ENCODE measurements at regions not wholly inside any gene's neighbourhood (a gene's known extent, or its start where the extent isn't known, plus 50 kb on each side); places are given as distances from the start of the nearest gene placed in this dataset.
A peak's percentile ranks its signal among the peaks of the same experiment; 100 is the strongest.

- no peak for DNase-seq
Measured at GRCh38 chr15:39365873-39366272, 215.0 kb upstream of the THBS1 start.

DNA sequence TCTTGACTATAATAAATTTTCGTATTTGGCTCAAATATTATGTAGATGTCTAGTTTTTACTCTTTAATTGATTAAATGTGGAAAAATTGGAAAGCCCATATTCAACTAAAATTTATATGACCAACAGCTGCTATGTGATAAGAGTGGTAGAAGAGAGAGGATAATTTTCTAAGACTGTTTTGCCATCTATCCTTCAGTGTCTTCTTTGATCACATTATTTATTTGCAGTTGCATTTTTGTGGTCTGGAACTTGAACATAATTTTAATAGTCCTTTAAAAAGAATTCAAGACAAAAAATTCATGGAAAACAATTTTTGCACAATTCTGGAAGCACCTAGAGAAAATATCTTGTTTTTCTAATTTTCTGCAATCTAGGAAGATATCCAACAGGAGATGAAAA is 213.3 kb upstream of the THBS1 start:
- no peak for DNase-seq

- DNase-seq = no peak
Measured at GRCh38 chr15:39369768-39370167, 211.1 kb upstream of the THBS1 start.

GRCh38 chr15:39376371-39376909 is 204.4 kb upstream of the THBS1 start:
- DNase-seq = no peak

- no peak for DNase-seq
Measured at GRCh38 chr15:39381517-39381916, 199.4 kb upstream of the THBS1 start.

- DNase-seq = no peak
Measured at GRCh38 chr15:39388118-39388517, 192.8 kb upstream of the THBS1 start.

GRCh38 chr15:39391230-39391629 is 189.6 kb upstream of the THBS1 start:
- DNase-seq = peak; percentile 15

DNA sequence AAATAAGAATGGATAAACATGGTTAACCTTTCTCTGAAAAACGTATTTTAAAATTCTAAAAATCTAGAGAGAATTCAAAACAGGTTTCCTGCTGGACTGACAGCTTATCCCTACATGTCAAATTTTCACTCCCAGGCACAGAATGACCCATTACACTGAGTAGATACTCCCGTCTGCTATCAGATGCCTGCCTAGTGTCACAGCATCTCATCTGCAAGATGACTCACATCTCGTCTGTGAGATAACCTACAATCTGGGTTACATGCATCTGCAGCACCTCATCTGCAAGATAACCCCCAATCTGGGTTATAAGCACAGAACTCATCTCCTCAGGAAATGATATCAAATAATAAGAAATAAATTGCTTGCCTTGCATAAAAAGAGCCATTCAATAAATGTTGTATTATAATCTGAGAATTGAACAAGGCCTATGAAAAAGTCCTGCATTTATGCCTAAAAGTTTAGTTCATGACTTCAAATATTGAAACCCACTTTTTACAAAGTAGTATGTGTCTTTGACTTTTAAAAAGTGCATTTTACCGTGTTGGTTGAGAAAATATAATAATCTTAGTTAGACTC is 188.3 kb upstream of the THBS1 start:
- DNase-seq = no peak

DNA sequence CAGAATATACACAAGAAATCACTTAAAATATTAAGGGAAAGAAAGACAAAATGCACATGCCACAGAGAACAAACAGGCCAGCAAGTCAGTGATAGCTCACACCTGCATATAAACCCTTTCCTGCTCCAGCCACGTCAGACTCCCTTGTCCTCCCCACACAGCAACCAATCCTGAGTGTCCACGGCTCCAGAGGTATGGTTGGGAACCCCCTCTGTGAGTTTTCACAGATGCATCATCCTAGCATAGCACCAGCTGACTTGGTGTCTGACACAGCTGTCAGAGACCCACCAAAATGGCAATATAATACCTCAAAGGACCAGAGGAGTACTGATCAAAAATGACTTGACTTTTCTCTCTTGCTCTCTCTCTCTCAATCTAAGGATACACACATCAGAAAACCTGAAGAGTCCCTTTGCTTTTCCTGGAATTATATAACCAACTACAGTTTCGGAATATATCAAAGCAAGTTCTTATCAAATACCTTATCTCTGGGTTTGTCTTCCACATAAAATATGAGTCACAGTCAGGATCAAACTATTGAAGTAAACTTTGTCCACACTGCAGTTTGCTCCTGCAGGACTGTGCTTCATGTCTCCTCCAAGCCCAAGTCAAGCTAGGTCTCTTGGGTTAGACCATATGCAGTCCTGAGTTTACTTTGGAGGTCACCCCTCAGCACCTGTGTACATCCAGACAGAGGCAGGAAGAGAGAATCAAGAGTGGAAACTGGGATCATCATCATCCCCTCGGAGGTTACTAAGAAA is 187.1 kb upstream of the THBS1 start:
- DNase-seq = no peak

GRCh38 chr15:39394496-39394895 is 186.4 kb upstream of the THBS1 start:
- no peak for DNase-seq

GRCh38 chr15:39396979-39397615 is 183.8 kb upstream of the THBS1 start:
- DNase-seq = no peak

GRCh38 chr15:39397883-39398282 is 183.0 kb upstream of the THBS1 start:
- no peak for DNase-seq

- no peak for DNase-seq
Measured at GRCh38 chr15:39399600-39399999, 181.3 kb upstream of the THBS1 start.

GRCh38 chr15:39400002-39400401 is 180.9 kb upstream of the THBS1 start:
- DNase-seq = no peak

GRCh38 chr15:39400821-39401550 is 179.9 kb upstream of the THBS1 start:
- no peak for DNase-seq

DNA sequence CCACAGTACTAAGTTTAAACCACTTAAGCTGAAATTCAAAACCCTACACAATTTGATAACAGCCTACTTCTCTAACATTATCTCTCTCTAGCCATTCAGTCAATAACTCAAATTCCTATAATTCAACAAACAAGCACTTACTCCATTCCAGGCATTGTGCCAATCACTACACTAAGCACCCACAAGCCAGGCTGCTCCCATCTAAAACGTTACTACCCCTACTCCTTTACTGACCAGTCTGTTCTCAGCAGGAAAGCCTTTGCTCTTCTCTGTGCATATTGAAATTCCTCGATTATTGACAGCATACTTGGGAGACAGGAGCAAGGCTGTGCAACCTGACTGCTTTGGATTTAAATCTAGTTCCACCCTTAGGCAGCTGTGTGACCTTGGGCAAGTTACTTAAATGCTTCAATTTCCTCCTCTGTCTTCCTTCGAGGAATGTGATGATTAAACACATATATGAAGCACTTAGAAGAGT is 177.2 kb upstream of the THBS1 start:
- no peak for DNase-seq

DNA sequence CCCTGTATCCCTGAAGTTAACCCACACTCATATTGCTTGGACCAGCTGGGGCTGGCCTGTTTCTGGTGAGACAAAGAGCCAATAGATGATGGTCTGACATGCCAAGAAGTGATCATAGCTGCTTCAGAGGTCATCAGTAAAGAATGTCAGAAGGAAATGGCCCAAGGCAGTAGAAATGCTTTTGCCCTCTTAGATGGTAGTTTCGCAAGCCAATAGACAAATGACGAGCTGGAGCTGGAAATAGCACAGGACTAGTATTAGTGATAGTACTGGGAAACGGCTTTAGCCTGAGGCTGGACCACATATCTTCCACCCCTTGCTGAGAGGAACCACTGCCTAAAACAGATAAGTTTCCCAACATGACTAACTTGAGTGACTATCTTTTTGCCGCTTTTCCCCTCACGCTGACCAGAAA is 176.1 kb upstream of the THBS1 start:
- DNase-seq = no peak

DNA sequence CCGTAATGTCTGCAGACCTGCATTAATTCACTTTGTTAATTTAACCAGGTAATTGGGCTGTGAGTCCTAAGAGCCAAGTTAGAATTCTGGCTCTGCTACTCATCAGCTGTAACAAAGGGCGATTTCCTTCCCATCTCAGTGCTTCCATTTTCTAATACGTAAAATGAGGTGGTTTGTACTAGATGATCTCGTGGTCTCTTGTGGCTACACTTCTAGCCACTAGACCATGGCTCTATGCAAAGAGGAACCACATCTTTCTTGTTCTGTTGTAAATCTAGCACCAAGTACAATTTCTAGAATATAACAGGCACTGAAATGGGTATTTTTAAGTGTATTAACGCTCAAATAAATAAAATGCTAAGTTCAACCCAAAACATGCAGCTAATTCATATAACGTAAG is 174.4 kb upstream of the THBS1 start:
- no peak for DNase-seq

GRCh38 chr15:39407116-39407515 is 173.8 kb upstream of the THBS1 start:
- DNase-seq = no peak

GRCh38 chr15:39409876-39410530 is 170.9 kb upstream of the THBS1 start:
- DNase-seq = no peak

GRCh38 chr15:39411102-39411989 is 169.5 kb upstream of the THBS1 start:
- no peak for DNase-seq

GRCh38 chr15:39413558-39413957 is 167.3 kb upstream of the THBS1 start:
- no peak for DNase-seq

All from NCI-H82 (cell line).